Osteoblast (primary cell): ENCODE measurements at regions not wholly inside any gene's neighbourhood (a gene's known extent, or its start where the extent isn't known, plus 50 kb on each side); places are given as distances from the start of the nearest gene placed in this dataset.

ENCODE experiments used
- DNase-seq: peaks from one replicate; pipeline ENCODE4 v3.0.0; 2011; ENCODE audit warnings: low spot score, mixed read lengths; ENCODE audit not compliant: insufficient read length; ENCODE audit errors: missing footprints
- H2AFZ ChIP-seq: 2 replicates; pipeline ENCODE4 v1.6.0; 2011; ENCODE audit warnings: mild to moderate bottlenecking, low read length
- H3K27ac ChIP-seq: 2 replicates; pipeline ENCODE4 v1.5.1; 2011; ENCODE audit warnings: mild to moderate bottlenecking, low read depth, low read length, moderate library complexity
- H3K27me3 ChIP-seq: 2 replicates; pipeline ENCODE4 v1.6.0; 2012; ENCODE audit warnings: mild to moderate bottlenecking, control low read depth, inconsistent platforms, low read length, moderate library complexity; ENCODE audit not compliant: insufficient read depth
- H3K36me3 ChIP-seq: 2 replicates; pipeline ENCODE4 v1.5.1; 2011; ENCODE audit warnings: mild to moderate bottlenecking, low read length, control low read depth, moderate library complexity; ENCODE audit not compliant: insufficient read depth
- H3K4me1 ChIP-seq: 2 replicates; pipeline ENCODE4 v1.5.1; 2011; ENCODE audit warnings: mild to moderate bottlenecking, low read length, control low read depth, moderate library complexity; ENCODE audit not compliant: insufficient read depth
- H3K4me2 ChIP-seq: 2 replicates; pipeline ENCODE4 v1.6.0; 2011; ENCODE audit warnings: mild to moderate bottlenecking, low read length; ENCODE audit not compliant: insufficient read depth
- H3K4me3 ChIP-seq: fragments of 200-600 bp; sonication (generic); 3 replicates; pipeline ENCODE4 v1.5.1; 2012; ENCODE audit warnings: mild to moderate bottlenecking, low read length, inconsistent platforms; ENCODE audit not compliant: insufficient read depth
- H3K79me2 ChIP-seq: 2 replicates; pipeline ENCODE4 v1.6.0; 2012; ENCODE audit warnings: mild to moderate bottlenecking, low read length, control low read depth, inconsistent platforms; ENCODE audit not compliant: insufficient read depth
- H3K9me3 ChIP-seq: 2 replicates; pipeline ENCODE4 v1.5.1; 2011; ENCODE audit warnings: low read depth, low read length, control low read depth
- H4K20me1 ChIP-seq: 2 replicates; pipeline ENCODE4 v1.6.0; 2012; ENCODE audit warnings: mild to moderate bottlenecking, low read length, control low read depth; ENCODE audit not compliant: insufficient read depth
- CTCF ChIP-seq: IDR thresholded peaks from 2 replicates; pipeline ENCODE4 v1.5.1; 2011; ENCODE audit warnings: mild to moderate bottlenecking, low read depth, low read length, moderate library complexity; ENCODE audit errors: extremely low read depth

GRCh38 chr4:127126718-127127117 lies 506.0 kb upstream of the INTU start:
- Histone ChIP-seq H2AFZ (no peak overlapping the region), H3K4me3 (no peak overlapping the region), H3K27me3 (no peaks in the 10 kb centered on the region), H3K79me2 (no peaks in the 10 kb centered on the region), H3K36me3 (no peaks in the 10 kb centered on the region), H3K4me1 (no peaks in the 10 kb centered on the region), H3K9me3 (no peaks in the 10 kb centered on the region), H3K27ac (no peak overlapping the region), H3K4me2 (no peak overlapping the region), H4K20me1 (no peaks in the 10 kb centered on the region)
- DNase-seq, result no peak
- TF ChIP-seq CTCF, result no peak

GRCh38 chr4:127131527-127131926 lies 501.2 kb upstream of the INTU start:
- Histone ChIP-seq H3K9me3 (no peaks in the 10 kb centered on the region), H3K4me3 (no peak overlapping the region), H4K20me1 (no peaks in the 10 kb centered on the region), H3K27ac (no peak overlapping the region), H3K4me1 (no peaks in the 10 kb centered on the region), H2AFZ (no peak overlapping the region), H3K36me3 (no peaks in the 10 kb centered on the region), H3K79me2 (no peaks in the 10 kb centered on the region), H3K4me2 (no peak overlapping the region), H3K27me3 (no peaks in the 10 kb centered on the region)
- no peak for TF ChIP-seq CTCF
- DNase-seq, result no peak

GRCh38 chr4:127134490-127134889 lies 498.3 kb upstream of the INTU start:
- Histone ChIP-seq H3K36me3 (no peaks in the 10 kb centered on the region), H3K27me3 (no peaks in the 10 kb centered on the region), H3K4me1 (no peaks in the 10 kb centered on the region), H3K9me3 (no peaks in the 10 kb centered on the region), H3K79me2 (no peaks in the 10 kb centered on the region), H2AFZ (no peak overlapping the region), H3K4me2 (no peak overlapping the region), H3K4me3 (no peak overlapping the region), H3K27ac (no peak overlapping the region), H4K20me1 (no peaks in the 10 kb centered on the region)
- no peak for DNase-seq
- TF ChIP-seq CTCF, result no peak

- no peaks in the 10 kb centered on the region for H3K36me3 ChIP-seq
- H3K9me3 ChIP-seq, result no peaks in the 10 kb centered on the region
- no peak overlapping the region for H3K4me2 ChIP-seq
- H3K79me2 ChIP-seq, result no peaks in the 10 kb centered on the region
- no peaks in the 10 kb centered on the region for H4K20me1 ChIP-seq
- no peaks in the 10 kb centered on the region for H3K27me3 ChIP-seq
- H3K27ac ChIP-seq, result no peak overlapping the region
- no peaks in the 10 kb centered on the region for H3K4me1 ChIP-seq
- H3K4me3 ChIP-seq, result no peak overlapping the region
- DNase-seq, result no peak
- TF ChIP-seq CTCF, result no peak
- no peak overlapping the region for H2AFZ ChIP-seq
Observed at GRCh38 chr4:127138586-127138985, 494.2 kb upstream of the INTU start.
